DMS 273 (cell line): ENCODE measurements at regions not wholly inside any gene's neighbourhood (a gene's known extent, or its start where the extent isn't known, plus 50 kb on each side); places are given as distances from the start of the nearest gene placed in this dataset.
A peak's percentile ranks its signal among the peaks of the same experiment; 100 is the strongest.

Source experiments
- DNase-seq: peaks from one replicate; lab custom pipeline; 2025; ENCODE audit not compliant: unreplicated experiment; lab: John Stamatoyannopoulos, UW

- peak; percentile 33 for DNase-seq
These were observed 149.3 kb upstream of the SHH start for GRCh38 chr7:155961241-155962190.

- DNase-seq, result no peak
These were observed 147.6 kb upstream of the SHH start for GRCh38 chr7:155959894-155960293.

- DNase-seq, result no peak
These were observed 144.7 kb upstream of the SHH start for GRCh38 chr7:155956977-155957376.

- no peak for DNase-seq
These were observed 143.0 kb upstream of the SHH start for GRCh38 chr7:155955367-155955635.

GRCh38 chr7:155954550-155955366 lies 142.5 kb upstream of the SHH start:
- DNase-seq, result no peak

- peak; percentile 35 for DNase-seq
These were observed 141.7 kb upstream of the SHH start for GRCh38 chr7:155953781-155954549.

- no peak for DNase-seq
These were observed 141.2 kb upstream of the SHH start for GRCh38 chr7:155953501-155953778.

- DNase-seq, result no peak
These were observed 139.4 kb upstream of the SHH start for GRCh38 chr7:155951554-155952158.

- no peak for DNase-seq
These were observed 138.8 kb upstream of the SHH start for GRCh38 chr7:155950898-155951553.

- no peak for DNase-seq
These were observed 136.6 kb upstream of the SHH start for GRCh38 chr7:155948845-155949244.

GRCh38 chr7:155948423-155948822 lies 136.2 kb upstream of the SHH start:
- no peak for DNase-seq

- no peak for DNase-seq
These were observed 134.8 kb upstream of the SHH start for GRCh38 chr7:155947051-155947450.

GRCh38 chr7:155945670-155946325 lies 133.5 kb upstream of the SHH start:
- no peak for DNase-seq

- DNase-seq, result no peak
These were observed 132.6 kb upstream of the SHH start for GRCh38 chr7:155944901-155945300.

GRCh38 chr7:155943251-155943899 lies 131.1 kb upstream of the SHH start:
- no peak for DNase-seq

- DNase-seq, result no peak
These were observed 130.1 kb upstream of the SHH start for GRCh38 chr7:155942226-155942950.

GRCh38 chr7:155941688-155942087 lies 129.4 kb upstream of the SHH start:
- no peak for DNase-seq

- DNase-seq, result no peak
These were observed 127.1 kb upstream of the SHH start for GRCh38 chr7:155939350-155939749.

GRCh38 chr7:155938129-155938528 lies 125.9 kb upstream of the SHH start:
- no peak for DNase-seq
